IMR-90 (cell line): ENCODE measurements at regions not wholly inside any gene's neighbourhood (a gene's known extent, or its start where the extent isn't known, plus 50 kb on each side); places are given as distances from the start of the nearest gene placed in this dataset.
A peak's percentile ranks its signal among the peaks of the same experiment; 100 is the strongest.

Source experiments
- ATAC-seq: fragments of 200-7000 bp; cut with Tn5 transposase; 2 replicates; pipeline ENCODE4 v1.9.1; 2020; ENCODE audit warnings: low read depth, mild to moderate bottlenecking, moderate library complexity
- BruUV-seq: library from RNA; stranded (reverse); fragments of 400-500 nt; replicated peaks from 2 replicates; lab custom pipeline; 2021; lab: Mats Ljungman, UMichigan
- CTCF ChIA-PET: fragments of 300-600 bp; formaldehyde crosslinking; extraction: SDS; loops from one replicate; lab custom pipeline; 2021; ENCODE audit warnings: antibody characterized with exemption; lab: Yijun Ruan, JAX
- POLR2A ChIA-PET: fragments of 300-600 bp; sonication (Branson Sonifier 250); formaldehyde crosslinking; loops from one replicate; lab custom pipeline; 2022; ENCODE audit warnings: antibody characterized with exemption; ENCODE audit not compliant: unreplicated experiment; lab: Charles Lee
- DNase-seq: peaks from one replicate; pipeline ENCODE4 v3.0.0; 2013
- H2AFZ ChIP-seq: replicated peaks from 2 replicates; pipeline ENCODE3; 2013; ENCODE audit warnings: low read length, mild to moderate bottlenecking; ENCODE audit not compliant: poor library complexity
- H2AK5ac ChIP-seq: 2 replicates; pipeline ENCODE4 v1.6.1; 2013; ENCODE audit warnings: low read depth, low read length, inconsistent platforms
- H2AK9ac ChIP-seq: replicated peaks from 2 replicates; pipeline ENCODE3; 2013; ENCODE audit warnings: mild to moderate bottlenecking, low read depth, low read length, moderate library complexity; ENCODE audit not compliant: poor library complexity
- H2BK120ac ChIP-seq: 2 replicates; pipeline ENCODE4 v1.6.1; 2013; ENCODE audit warnings: low read depth, low read length, inconsistent platforms
- H2BK15ac ChIP-seq: 3 replicates; pipeline ENCODE4 v1.6.1; 2013; ENCODE audit warnings: low read depth, low read length, inconsistent platforms
- H2BK20ac ChIP-seq: 2 replicates; pipeline ENCODE4 v1.6.1; 2013; ENCODE audit warnings: low read depth, mild to moderate bottlenecking, inconsistent platforms, low read length, moderate library complexity
- H2BK5ac ChIP-seq: 2 replicates; pipeline ENCODE4 v1.6.1; 2013; ENCODE audit warnings: mild to moderate bottlenecking, low read depth, low read length, inconsistent platforms; ENCODE audit not compliant: poor library complexity, severe bottlenecking
- H3K14ac ChIP-seq: replicated peaks from 2 replicates; pipeline ENCODE4 v1.6.1; 2013; ENCODE audit warnings: low read depth, low read length, inconsistent platforms
- H3K18ac ChIP-seq: 2 replicates; pipeline ENCODE4 v1.6.1; 2013; ENCODE audit warnings: low read depth, low read length, control low read depth
- H3K23ac ChIP-seq: 2 replicates; pipeline ENCODE4 v1.6.1; 2013; ENCODE audit warnings: low read depth, low read length, inconsistent platforms
- H3K27ac ChIP-seq: 2 replicates; pipeline ENCODE4 v1.5.1; 2013; ENCODE audit warnings: mild to moderate bottlenecking, control low read depth, low read length; ENCODE audit not compliant: insufficient read depth
- H3K27me3 ChIP-seq: 2 replicates; pipeline ENCODE4 v1.6.1; 2013; ENCODE audit warnings: low read length; ENCODE audit not compliant: control insufficient read depth, insufficient read depth
- H3K36me3 ChIP-seq: 2 replicates; pipeline ENCODE4 v1.6.1; 2013; ENCODE audit warnings: low read length, mixed read lengths; ENCODE audit not compliant: control insufficient read depth, insufficient read depth
- H3K4ac ChIP-seq: 2 replicates; pipeline ENCODE4 v1.6.1; 2013; ENCODE audit warnings: low read depth, low read length, inconsistent platforms
- H3K4me1 ChIP-seq: 2 replicates; pipeline ENCODE4 v1.6.1; 2013; ENCODE audit warnings: low read length, mixed read lengths; ENCODE audit not compliant: control insufficient read depth, insufficient read depth
- H3K4me2 ChIP-seq: 2 replicates; pipeline ENCODE4 v1.6.1; 2013; ENCODE audit warnings: low read depth, mild to moderate bottlenecking, control low read depth, low read length, moderate library complexity
- H3K4me3 ChIP-seq: 2 replicates; pipeline ENCODE4 v1.5.1; 2013; ENCODE audit warnings: low read depth, mild to moderate bottlenecking, control low read depth, low read length, moderate library complexity; ENCODE audit not compliant: insufficient read depth
- H3K56ac ChIP-seq: 2 replicates; pipeline ENCODE4 v1.6.1; 2013; ENCODE audit warnings: low read length, inconsistent platforms; ENCODE audit not compliant: insufficient read depth; ENCODE audit errors: extremely low read depth
- H3K79me1 ChIP-seq, 2 experiments: 2 replicates each; pipeline ENCODE4 v1.6.1; 2013; ENCODE audit warnings: low read length in 2 of 2, inconsistent platforms in 1 of 2, low read depth in 1 of 2
- H3K9ac ChIP-seq: 2 replicates; pipeline ENCODE4 v1.6.1; 2013; ENCODE audit warnings: low read depth, low read length, control low read depth
- H3K9me1 ChIP-seq: 2 replicates; pipeline ENCODE4 v1.6.1; 2013; ENCODE audit warnings: low read length, inconsistent platforms; ENCODE audit not compliant: insufficient read depth
- H3K9me3 ChIP-seq: 2 replicates; pipeline ENCODE4 v1.6.1; 2013; ENCODE audit warnings: low read length; ENCODE audit not compliant: control insufficient read depth, insufficient read depth
- H4K20me1 ChIP-seq: 2 replicates; pipeline ENCODE4 v1.6.1; 2013; ENCODE audit warnings: low read length, inconsistent platforms; ENCODE audit not compliant: insufficient read depth
- H4K5ac ChIP-seq: 2 replicates; pipeline ENCODE4 v1.6.1; 2013; ENCODE audit warnings: mild to moderate bottlenecking, low read depth, low read length, control low read depth
- H4K8ac ChIP-seq, 2 experiments: 2 replicates each; pipeline ENCODE4 v1.6.1; 2013; ENCODE audit warnings: low read depth in 2 of 2, low read length in 2 of 2, control low read depth in 1 of 2, inconsistent platforms in 1 of 2
- H4K91ac ChIP-seq: 2 replicates; pipeline ENCODE4 v1.6.1; 2013; ENCODE audit warnings: low read depth, low read length, inconsistent platforms; ENCODE audit not compliant: insufficient read depth
- MXI1 ChIP-seq: IDR thresholded peaks from 2 replicates; pipeline ENCODE4 v1.6.1; 2012; ENCODE audit warnings: low read depth, mild to moderate bottlenecking, low read length, moderate library complexity, borderline replicate concordance
- RAD21 ChIP-seq: IDR thresholded peaks from 2 replicates; pipeline ENCODE4 v1.6.1; 2012; ENCODE audit warnings: low read length, improper control_type of control experiment
- WGBS, 2 experiments: methylation state at CpG; one replicate each; pipeline versions ENCODE4 v1.1.5 to v1.1.7; 2013; ENCODE audit warnings: missing lambda C conversion rate in 2 of 2; ENCODE audit not compliant: insufficient read length in 1 of 2; ENCODE audit errors: extremely low coverage in 2 of 2; 5-methylcytosine and 5-hydroxymethylcytosine counted together
- dilution Hi-C: fragments of 300-500 bp; cut with HindIII; formaldehyde crosslinking; loops from one replicate; pipeline ENCODE4 v1.14.3; 2018; ENCODE audit warnings: low sequenced_read_pairs; ENCODE audit not compliant: unreplicated experiment
- in situ Hi-C: fragments of 300-500 bp; cut with MboI; formaldehyde crosslinking; loops from 3 replicates; pipeline ENCODE4 v1.14.3; 2019; ENCODE audit warnings: low sequenced_read_pairs, inconsistent platforms, mixed read lengths
- intact Hi-C: fragments of 100-400 bp; cut with micrococcal nuclease; formaldehyde crosslinking; loops from 2 replicates; pipeline ENCODE4 v1.10.0; 2022
- TF ChIP-seq, protein P1 (sequence below): conservative IDR thresholded peaks from 2 replicates; pipeline ENCODE4 v1.5.1; 2012; ENCODE audit warnings: mild to moderate bottlenecking, low read depth, low read length, improper control_type of control experiment

- Histone ChIP-seq H2AK5ac (no peak overlapping the region), H3K4me2 (no peak overlapping the region), H2BK120ac (no peak overlapping the region), H2BK15ac (no peak overlapping the region), H2BK20ac (no peak overlapping the region), H4K8ac (no peak overlapping the region), H3K14ac (no peak overlapping the region), H3K4me1 (no peaks in the 10 kb centered on the region), H4K91ac (no peak overlapping the region), H3K4ac (no peak overlapping the region; the same call in 1 of the 2 replicates), H3K18ac (no peak overlapping the region), H3K79me1 (no peaks in the 10 kb centered on the region), H2AK9ac (no peak overlapping the region), H3K9me3 (no peaks in the 10 kb centered on the region), H3K23ac (no peak overlapping the region), H4K5ac (no peak overlapping the region), H3K27me3 (peaks cover 5% of the 10 kb centered on the region), H4K20me1 (no peaks in the 10 kb centered on the region), H2BK5ac (no peak overlapping the region), H3K9ac (no peak overlapping the region), H3K36me3 (no peaks in the 10 kb centered on the region), H3K27ac (no peak overlapping the region), H3K9me1 (no peaks in the 10 kb centered on the region), H2AFZ (peak overlapping the region; percentile 4), H3K4me3 (no peak overlapping the region), H3K56ac (no peak overlapping the region)
- DNase-seq: peak; percentile 46
- intact Hi-C loops (loop anchor here (5.0 kb wide), 1 partner anchor 478 kb away; no protein-coding TSS in a partner anchor), dilution Hi-C loops (no loop called here), in situ Hi-C loops (no loop called here)
- WGBS, 2 experiments: 33% methylated on average over 3 of the region's 9 CpGs; no CpG with 5 or more reads in 1 of the 2 experiments
- ChIA-PET POLR2A (no interaction called here), CTCF (interaction anchor here (0.6 to 1.9 kb wide), 17 partner anchors 9 to 886 kb away, joined by 3 to 13 read pairs (median 4); no protein-coding TSS in a partner anchor)
- TF ChIP-seq, protein P1, sequence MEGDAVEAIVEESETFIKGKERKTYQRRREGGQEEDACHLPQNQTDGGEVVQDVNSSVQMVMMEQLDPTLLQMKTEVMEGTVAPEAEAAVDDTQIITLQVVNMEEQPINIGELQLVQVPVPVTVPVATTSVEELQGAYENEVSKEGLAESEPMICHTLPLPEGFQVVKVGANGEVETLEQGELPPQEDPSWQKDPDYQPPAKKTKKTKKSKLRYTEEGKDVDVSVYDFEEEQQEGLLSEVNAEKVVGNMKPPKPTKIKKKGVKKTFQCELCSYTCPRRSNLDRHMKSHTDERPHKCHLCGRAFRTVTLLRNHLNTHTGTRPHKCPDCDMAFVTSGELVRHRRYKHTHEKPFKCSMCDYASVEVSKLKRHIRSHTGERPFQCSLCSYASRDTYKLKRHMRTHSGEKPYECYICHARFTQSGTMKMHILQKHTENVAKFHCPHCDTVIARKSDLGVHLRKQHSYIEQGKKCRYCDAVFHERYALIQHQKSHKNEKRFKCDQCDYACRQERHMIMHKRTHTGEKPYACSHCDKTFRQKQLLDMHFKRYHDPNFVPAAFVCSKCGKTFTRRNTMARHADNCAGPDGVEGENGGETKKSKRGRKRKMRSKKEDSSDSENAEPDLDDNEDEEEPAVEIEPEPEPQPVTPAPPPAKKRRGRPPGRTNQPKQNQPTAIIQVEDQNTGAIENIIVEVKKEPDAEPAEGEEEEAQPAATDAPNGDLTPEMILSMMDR: peak; percentile 64
- TF ChIP-seq RAD21: peak; percentile 70
- TF ChIP-seq MXI1: no peak
- BruUV-seq: no TSS peak
- ATAC-seq: peak; percentile 90
These were observed 465.5 kb downstream of the DNAH5 start for GRCh38 chr5:13478831-13479465.
